ENCODE measurements at regions not wholly inside any gene's neighbourhood (a gene's known extent, or its start where the extent isn't known, plus 50 kb on each side); places are given as distances from the start of the nearest gene placed in this dataset.

- no peak for TF ChIP-seq CTCF (IDR thresholded peaks at IDR 0.05 in 4 of 5, conservative IDR thresholded peaks at IDR 0.05 in 1 of 5)
- no peak for TF ChIP-seq POLR2A (IDR thresholded peaks at IDR 0.05)
Measured at GRCh38 chr9:64773491-64773931, 511.5 kb downstream of the FOXD4L5 start.

Data from gastrocnemius medialis (tissue), 4 donors.